K562 (cell line): ENCODE measurements at regions not wholly inside any gene's neighbourhood (a gene's known extent, or its start where the extent isn't known, plus 50 kb on each side); places are given as distances from the start of the nearest gene placed in this dataset.

Experiments
- ATAC-seq: fragments of 200-7000 bp; cut with Tn5 transposase; 3 replicates; pipeline ENCODE4 v1.9.1; 2020; ENCODE audit warnings: moderate library complexity
- BruUV-seq: library from RNA; stranded (reverse); fragments of 400-500 nt; replicated peaks from 2 replicates; lab custom pipeline; 2021; lab: Mats Ljungman, UMichigan
- CTCF ChIA-PET: fragments of 300-600 bp; formaldehyde crosslinking; extraction: SDS; loops from one replicate; lab custom pipeline; 2021; ENCODE audit warnings: low intra/inter-chr PET ratio; lab: Yijun Ruan, JAX
- POLR2A ChIA-PET: fragments of 300-600, 350-650 bp; sonication (Branson Sonifier 250); formaldehyde crosslinking; extraction: SDS; loops from one replicate; lab custom pipeline; 2021; ENCODE audit warnings: antibody characterized with exemption, inconsistent platforms; lab: Yijun Ruan, JAX
- DNase-seq, 4 experiments: peaks; one replicate each; pipeline versions ENCODE4 v3.0.0 to v3.0.0-alpha.2; 2011 to 2018; ENCODE audit warnings: low spot score in 3 of 4, mixed read lengths in 3 of 4; ENCODE audit errors: extremely low read depth in 1 of 4
- FAIRE-seq: peaks from 2 replicates; lab custom pipeline; 2011; peaks lifted over from hg19 to GRCh38; lab: Jason Lieb, UNC
- H2AFZ ChIP-seq: 2 replicates; pipeline ENCODE4 v1.6.0; 2011; ENCODE audit warnings: low read depth, low read length, control low read depth, inconsistent platforms
- H3K27ac ChIP-seq: fragments of 200-600 bp; 3 replicates; pipeline ENCODE4 v1.8.0; 2011; ENCODE audit warnings: low read depth, mild to moderate bottlenecking, control low read depth, inconsistent platforms, low read length, moderate library complexity, mixed read lengths; ENCODE audit errors: extremely low read depth
- H3K27me3 ChIP-seq, 2 experiments: fragments of 300-600 bp in 1 of 2; 2 replicates in 1 of 2; 3 replicates in 1 of 2; pipeline versions ENCODE4 v1.6.0 to v1.8.0; 2011; ENCODE audit warnings: inconsistent platforms in 2 of 2, low read length in 2 of 2, mild to moderate bottlenecking in 1 of 2, mixed read lengths in 1 of 2, moderate library complexity in 1 of 2; ENCODE audit not compliant: control insufficient read depth in 2 of 2, insufficient read depth in 2 of 2
- H3K36me3 ChIP-seq: fragments of 300-600 bp; 3 replicates; pipeline ENCODE4 v1.8.0; 2011; ENCODE audit warnings: mild to moderate bottlenecking, low read length, inconsistent platforms; ENCODE audit not compliant: control insufficient read depth, insufficient read depth
- H3K4me1 ChIP-seq, 2 experiments: fragments of 200-600 bp in 1 of 2; replicated peaks in 1 of 2; 2 replicates in 1 of 2; 3 replicates in 1 of 2; pipeline versions ENCODE4 v1.5.1 to v1.8.0; 2011; ENCODE audit warnings: inconsistent platforms in 2 of 2, low read length in 2 of 2, mild to moderate bottlenecking in 1 of 2, mixed read lengths in 1 of 2, moderate library complexity in 1 of 2; ENCODE audit not compliant: control insufficient read depth in 2 of 2, insufficient read depth in 2 of 2
- H3K4me2 ChIP-seq: 2 replicates; pipeline ENCODE4 v1.6.1; 2011; ENCODE audit warnings: low read length, control low read depth, inconsistent platforms, mixed read lengths; ENCODE audit not compliant: insufficient read depth
- H3K4me3 ChIP-seq: fragments of 200-600 bp; sonication (generic), shearing (Covaris generic); 2 replicates; pipeline ENCODE4 v1.5.1; 2016; ENCODE audit warnings: control low read depth, inconsistent platforms
- H3K79me2 ChIP-seq: fragments of 200-600 bp; 3 replicates; pipeline ENCODE4 v1.8.0; 2011; ENCODE audit warnings: low read length, inconsistent platforms; ENCODE audit not compliant: control insufficient read depth, insufficient read depth
- H3K9ac ChIP-seq, 2 experiments: 2 replicates each; pipeline versions ENCODE4 v1.6.0 to v1.6.1; 2011; ENCODE audit warnings: low read depth in 2 of 2, low read length in 2 of 2, control low read depth in 1 of 2, inconsistent platforms in 1 of 2, mild to moderate bottlenecking in 1 of 2, mixed read lengths in 1 of 2; ENCODE audit not compliant: insufficient read depth in 1 of 2
- H3K9me1 ChIP-seq: one replicate; pipeline ENCODE4 v1.6.0; 2011; ENCODE audit warnings: inconsistent platforms, mild to moderate bottlenecking, low read length, moderate library complexity; ENCODE audit not compliant: control insufficient read depth, insufficient read depth
- H3K9me3 ChIP-seq: replicated peaks from 2 replicates; pipeline ENCODE4 v1.5.1; 2011; ENCODE audit warnings: low read depth, low read length, inconsistent platforms; ENCODE audit not compliant: control insufficient read depth, insufficient read depth
- H4K20me1 ChIP-seq: replicated peaks from 2 replicates; pipeline ENCODE4 v1.6.1; 2011; ENCODE audit warnings: low read length, inconsistent platforms, mixed read lengths; ENCODE audit not compliant: control insufficient read depth, insufficient read depth
- FOXK1 ChIP-seq: sonication (generic); formaldehyde crosslinking; IDR thresholded peaks from 2 replicates; pipeline ENCODE4 v1.8.0; 2022; ENCODE audit warnings: missing genetic modification reagents, mild to moderate bottlenecking, borderline replicate concordance
- GATAD2B ChIP-seq: fragments of 450-650 bp; IDR thresholded peaks from 2 replicates; pipeline ENCODE4 v1.6.1; 2017; ENCODE audit warnings: mild to moderate bottlenecking, borderline replicate concordance
- HBP1 ChIP-seq: fragments of 450-650 bp; formaldehyde crosslinking; IDR thresholded peaks from 2 replicates; pipeline ENCODE4 v1.4.0; 2022; ENCODE audit warnings: missing genetic modification characterization
- HSF4 ChIP-seq: fragments of 250-450 bp; sonication (Bioruptor Pico); IDR thresholded peaks from 2 replicates; pipeline ENCODE4 v2.1.2; 2022; ENCODE audit warnings: mild to moderate bottlenecking, moderate library complexity, borderline replicate concordance
- KDM1A ChIP-seq, 2 experiments: fragments of 450-650 bp; IDR thresholded peaks; 2 replicates each; pipeline ENCODE4 v1.6.1; 2016; ENCODE audit warnings: mild to moderate bottlenecking in 2 of 2
- MAFF ChIP-seq: IDR thresholded peaks from 2 replicates; pipeline ENCODE4 v1.6.1; 2012; ENCODE audit warnings: low read length, improper control_type of control experiment
- MITF ChIP-seq: IDR thresholded peaks from 2 replicates; pipeline ENCODE4 v1.6.1; 2014; ENCODE audit warnings: antibody characterized with exemption
- MTA1 ChIP-seq: fragments of 450-650 bp; IDR thresholded peaks from 2 replicates; pipeline ENCODE4 v1.6.1; 2017; ENCODE audit warnings: borderline replicate concordance
- PBX2 ChIP-seq, 2 experiments: IDR thresholded peaks in 1 of 2; conservative IDR thresholded peaks in 1 of 2; 2 replicates each; pipeline ENCODE4 v1.6.1; 2016; ENCODE audit warnings: low read depth in 2 of 2, mild to moderate bottlenecking in 1 of 2, missing compliant biosample characterization in 1 of 2, missing genetic modification characterization in 1 of 2, moderate library complexity in 1 of 2
- PHF8 ChIP-seq: fragments of 200-600 bp; sonication (generic); IDR thresholded peaks from 2 replicates; pipeline ENCODE4 v1.6.1; 2012; ENCODE audit warnings: mixed run types, mild to moderate bottlenecking, inconsistent platforms, low read length, moderate library complexity, borderline replicate concordance
- SMC3 ChIP-seq: conservative IDR thresholded peaks from 2 replicates; pipeline ENCODE4 v1.6.1; 2011; ENCODE audit warnings: low read depth, low read length, improper control_type of control experiment; ENCODE audit not compliant: insufficient read depth
- ZNF165 ChIP-seq: fragments of 250-450 bp; sonication (Bioruptor Pico); IDR thresholded peaks from 2 replicates; pipeline ENCODE4 v1.4.0; 2020; ENCODE audit warnings: borderline replicate concordance
- WGBS: fragments of 100-300 bp; shearing (Covaris generic); methylation state at CpG from one replicate; pipeline ENCODE4 v1.1.6; 2016; ENCODE audit warnings: low coverage, mixed read lengths; ENCODE audit not compliant: insufficient coverage; ENCODE audit errors: missing lambda C conversion rate; 5-methylcytosine and 5-hydroxymethylcytosine counted together
- in situ Hi-C: fragments of 300-500 bp; cut with MboI; formaldehyde crosslinking; loops from 4 replicates; pipeline ENCODE4 v1.15.0; 2018; ENCODE audit warnings: inconsistent platforms, mixed read lengths
- intact Hi-C: fragments of 100-400 bp; cut with micrococcal nuclease; formaldehyde crosslinking; loops from 2 replicates; pipeline ENCODE4 v1.14.2; 2022

- intact Hi-C loops = no loop called here
- Histone ChIP-seq H3K4me1 (no peaks in the 10 kb centered on the region), H4K20me1 (no peaks in the 10 kb centered on the region), H3K4me3 (no peak overlapping the region), H3K9ac (no peak overlapping the region), H2AFZ (no peak overlapping the region), H3K79me2 (no peaks in the 10 kb centered on the region), H3K9me1 (no peaks in the 10 kb centered on the region), H3K27ac (no peak overlapping the region), H3K9me3 (no peaks in the 10 kb centered on the region), H3K36me3 (no peaks in the 10 kb centered on the region), H3K27me3 (no peaks in the 10 kb centered on the region), H3K4me2 (no peak overlapping the region)
- ChIA-PET CTCF (no interaction called here), POLR2A (no interaction called here)
- TF ChIP-seq PHF8 (no peak), MAFF (no peak), KDM1A (IDR thresholded peaks at IDR 0.05) (no peak), MTA1 (no peak), SMC3 (no peak), MITF (no peak), HBP1 (no peak), PBX2 (CRISPR knock-in tag; IDR thresholded peaks at IDR 0.05; ENCODE audit: low read depth) (no peak), PBX2 (tag; conservative IDR thresholded peaks at IDR 0.05; ENCODE audit: low read depth) (no peak), GATAD2B (no peak), HSF4 (CRISPR knock-in tag) (no peak), FOXK1 (CRISPR knock-in tag) (no peak), ZNF165 (no peak)
- FAIRE-seq (no peak), ATAC-seq (no peak), DNase-seq (no peak)
- BruUV-seq = no TSS peak
- in situ Hi-C loops = no loop called here
- WGBS = 0% methylated on average over 1 of the region's 1 CpG
These were observed 255.9 kb upstream of the KITLG start for GRCh38 chr12:88836156-88836555.
